CD8-positive, alpha-beta memory T cell (primary cell): ENCODE measurements at regions not wholly inside any gene's neighbourhood (a gene's known extent, or its start where the extent isn't known, plus 50 kb on each side); places are given as distances from the start of the nearest gene placed in this dataset.
"Not testable (repeated sequence)": the region's sequence is repeated elsewhere in the genome, so short reads cannot be mapped to it uniquely, and the experiment has no call there.

ENCODE experiments used
- CTCF ChIA-PET: fragments of 350-600 bp; sonication (Branson Sonifier 250); formaldehyde crosslinking; loops from one replicate; lab custom pipeline; 2021; ENCODE audit warnings: antibody characterized with exemption; lab: Charles Lee
- POLR2A ChIA-PET: fragments of 350-600 bp; sonication (Branson Sonifier 250); formaldehyde crosslinking; loops from one replicate; lab custom pipeline; 2021; ENCODE audit warnings: antibody characterized with exemption; lab: Charles Lee
- DNase-seq, 5 donors: peaks; one replicate each; pipeline versions ENCODE4 v3.0.0 to v3.0.0-alpha.2; 2020 to 2022; ENCODE audit warnings: mixed read lengths in 1 of 5
- H3K27ac ChIP-seq: one replicate; pipeline ENCODE4 v1.7.0; 2013; ENCODE audit warnings: low read depth, mild to moderate bottlenecking, low read length, moderate library complexity
- H3K27me3 ChIP-seq: 2 replicates; pipeline ENCODE4 v1.7.0; 2013; ENCODE audit warnings: low read length, mild to moderate bottlenecking; ENCODE audit not compliant: insufficient read depth, poor library complexity, severe bottlenecking
- H3K36me3 ChIP-seq: 2 replicates; pipeline ENCODE4 v1.7.0; 2013; ENCODE audit warnings: mild to moderate bottlenecking, low read length, moderate library complexity; ENCODE audit not compliant: insufficient read depth
- H3K4me1 ChIP-seq: 2 replicates; pipeline ENCODE4 v1.7.0; 2013; ENCODE audit warnings: mild to moderate bottlenecking, low read length, moderate library complexity; ENCODE audit not compliant: insufficient read depth
- H3K4me3 ChIP-seq: 2 replicates; pipeline ENCODE4 v1.7.0; 2013; ENCODE audit warnings: mild to moderate bottlenecking, low read length
- H3K9me3 ChIP-seq: 2 replicates; pipeline ENCODE4 v1.7.0; 2013; ENCODE audit warnings: mild to moderate bottlenecking, low read length
- H3K27ac Mint-ChIP-seq, 8 donors: one replicate each; pipeline ENCODE4 v1.8.0; 2020 to 2021; ENCODE audit warnings: mixed read lengths in 8 of 8, mild to moderate bottlenecking in 6 of 8, inconsistent platforms in 3 of 8, moderate library complexity in 3 of 8
- H3K27me3 Mint-ChIP-seq, 2 donors: one replicate each; pipeline ENCODE4 v1.8.0; 2020 to 2021; ENCODE audit warnings: mixed read lengths in 2 of 2, mild to moderate bottlenecking in 1 of 2, moderate library complexity in 1 of 2
- H3K36me3 Mint-ChIP-seq, 3 donors: one replicate each; pipeline ENCODE4 v1.8.0; 2020 to 2021; ENCODE audit warnings: mixed read lengths in 3 of 3, inconsistent platforms in 1 of 3, mild to moderate bottlenecking in 1 of 3
- H3K4me1 Mint-ChIP-seq, 3 donors: one replicate each; pipeline ENCODE4 v1.8.0; 2020 to 2021; ENCODE audit warnings: mixed read lengths in 3 of 3, inconsistent platforms in 1 of 3, mild to moderate bottlenecking in 1 of 3
- H3K4me3 Mint-ChIP-seq, 7 donors: one replicate each; pipeline ENCODE4 v1.8.0; 2020 to 2021; ENCODE audit warnings: mixed read lengths in 7 of 7, mild to moderate bottlenecking in 6 of 7, moderate library complexity in 4 of 7, inconsistent platforms in 2 of 7
- H3K9me3 Mint-ChIP-seq, 5 donors: one replicate each; pipeline ENCODE4 v1.8.0; 2020 to 2022; ENCODE audit warnings: mixed read lengths in 5 of 5, mild to moderate bottlenecking in 3 of 5, moderate library complexity in 2 of 5, inconsistent platforms in 1 of 5

- no peaks in the 10 kb centered on the region for H3K27me3 Mint-ChIP-seq
- no peaks in the 10 kb centered on the region for H3K4me1 Mint-ChIP-seq
- CTCF ChIA-PET: no interaction called here
- POLR2A ChIA-PET: no interaction called here
- Histone ChIP-seq H3K4me3 (no peak overlapping the region), H3K4me1 (no peaks in the 10 kb centered on the region), H3K27me3 (no peaks in the 10 kb centered on the region), H3K9me3 (peaks cover 4% of the 10 kb centered on the region), H3K36me3 (no peaks in the 10 kb centered on the region), H3K27ac (no peak overlapping the region)
- H3K9me3 Mint-ChIP-seq: peaks cover 3 to 35% (median 6%) of the 10 kb centered on the region in 5 donors
- H3K36me3 Mint-ChIP-seq: no peaks in the 10 kb centered on the region
- no peak overlapping the region for H3K4me3 Mint-ChIP-seq
- H3K27ac Mint-ChIP-seq: no peak overlapping the region
- DNase-seq: no peak
Observed at GRCh38 chr13:67943116-67943515, 713.0 kb upstream of the PCDH9 start.

GRCh38 chr13:67935626-67936025 is 705.5 kb upstream of the PCDH9 start:
- H3K27ac Mint-ChIP-seq: no peak overlapping the region
- no peaks in the 10 kb centered on the region for H3K9me3 ChIP-seq
- H3K9me3 Mint-ChIP-seq: peaks cover 0 to 12% (median 5%) of the 10 kb centered on the region in 5 donors
- no peak for DNase-seq
- no peaks in the 10 kb centered on the region for H3K4me1 ChIP-seq
- H3K36me3 ChIP-seq: no peaks in the 10 kb centered on the region
- H3K36me3 Mint-ChIP-seq: no peaks in the 10 kb centered on the region
- no peak overlapping the region for H3K27ac ChIP-seq
- ChIA-PET CTCF (no interaction called here), POLR2A (no interaction called here)
- H3K4me1 Mint-ChIP-seq: no peaks in the 10 kb centered on the region
- H3K27me3 ChIP-seq: no peaks in the 10 kb centered on the region
- no peaks in the 10 kb centered on the region for H3K27me3 Mint-ChIP-seq
- H3K4me3 ChIP-seq: no peak overlapping the region
- no peak overlapping the region for H3K4me3 Mint-ChIP-seq

- no peaks in the 10 kb centered on the region for H3K4me1 Mint-ChIP-seq
- DNase-seq: no peak
- H3K27me3 Mint-ChIP-seq: no peaks in the 10 kb centered on the region
- no peaks in the 10 kb centered on the region for H3K9me3 ChIP-seq
- no peaks in the 10 kb centered on the region for H3K27me3 ChIP-seq
- H3K4me3 Mint-ChIP-seq: no peak overlapping the region
- H3K9me3 Mint-ChIP-seq: peaks cover 0 to 12% (median 5%) of the 10 kb centered on the region in 5 donors
- CTCF ChIA-PET: no interaction called here
- no peak overlapping the region for H3K4me3 ChIP-seq
- H3K36me3 ChIP-seq: no peaks in the 10 kb centered on the region
- POLR2A ChIA-PET: no interaction called here
- no peaks in the 10 kb centered on the region for H3K4me1 ChIP-seq
- H3K27ac ChIP-seq: no peak overlapping the region
- no peak overlapping the region for H3K27ac Mint-ChIP-seq
- no peaks in the 10 kb centered on the region for H3K36me3 Mint-ChIP-seq
Observed at GRCh38 chr13:67934617-67935330, 704.6 kb upstream of the PCDH9 start.

GRCh38 chr13:67932991-67933390 is 702.9 kb upstream of the PCDH9 start:
- Mint-ChIP-seq H3K4me1 (no peaks in the 10 kb centered on the region), H3K27me3 (no peaks in the 10 kb centered on the region), H3K4me3 (no peak overlapping the region), H3K27ac (no peak overlapping the region), H3K9me3 (peaks cover 0 to 12% (median 5%) of the 10 kb centered on the region in 5 donors), H3K36me3 (no peaks in the 10 kb centered on the region)
- Histone ChIP-seq H3K36me3 (no peaks in the 10 kb centered on the region), H3K27ac (no peak overlapping the region), H3K27me3 (no peaks in the 10 kb centered on the region), H3K9me3 (no peaks in the 10 kb centered on the region), H3K4me1 (no peaks in the 10 kb centered on the region), H3K4me3 (no peak overlapping the region)
- DNase-seq: no peak
- CTCF ChIA-PET: no interaction called here
- POLR2A ChIA-PET: no interaction called here

GRCh38 chr13:67917291-67917987 is 687.3 kb upstream of the PCDH9 start:
- Histone ChIP-seq H3K36me3 (no peaks in the 10 kb centered on the region), H3K27ac (no peak overlapping the region), H3K4me1 (no peaks in the 10 kb centered on the region), H3K4me3 (no peak overlapping the region), H3K27me3 (no peaks in the 10 kb centered on the region), H3K9me3 (no peaks in the 10 kb centered on the region)
- Mint-ChIP-seq H3K36me3 (no peaks in the 10 kb centered on the region), H3K9me3 (peaks cover 0 to 33% (median 7%) of the 10 kb centered on the region in 5 donors), H3K27ac (no peak overlapping the region), H3K4me1 (no peaks in the 10 kb centered on the region), H3K4me3 (no peak overlapping the region), H3K27me3 (no peaks in the 10 kb centered on the region)
- no peak for DNase-seq
- POLR2A ChIA-PET: no interaction called here
- CTCF ChIA-PET: no interaction called here

- Histone ChIP-seq H3K9me3 (no peaks in the 10 kb centered on the region), H3K4me3 (no peak overlapping the region), H3K27ac (no peak overlapping the region), H3K27me3 (no peaks in the 10 kb centered on the region), H3K4me1 (no peaks in the 10 kb centered on the region), H3K36me3 (no peaks in the 10 kb centered on the region)
- Mint-ChIP-seq H3K4me1 (no peaks in the 10 kb centered on the region), H3K9me3 (peaks cover 0 to 33% (median 7%) of the 10 kb centered on the region in 5 donors), H3K36me3 (no peaks in the 10 kb centered on the region), H3K27ac (no peak overlapping the region), H3K27me3 (no peaks in the 10 kb centered on the region), H3K4me3 (no peak overlapping the region)
- ChIA-PET CTCF (no interaction called here), POLR2A (no interaction called here)
- no peak for DNase-seq
Observed at GRCh38 chr13:67916650-67917049, 686.5 kb upstream of the PCDH9 start.

- H3K4me1 ChIP-seq: no peaks in the 10 kb centered on the region
- ChIA-PET CTCF (no interaction called here), POLR2A (no interaction called here)
- Mint-ChIP-seq H3K27ac (peak overlapping the region in 1 of 8 donors; percentile 68), H3K9me3 (peaks cover 0 to 26% (median 5%) of the 10 kb centered on the region in 5 donors), H3K4me3 (no peak overlapping the region), H3K27me3 (no peaks in the 10 kb centered on the region), H3K4me1 (no peaks in the 10 kb centered on the region), H3K36me3 (no peaks in the 10 kb centered on the region)
- no peaks in the 10 kb centered on the region for H3K9me3 ChIP-seq
- H3K36me3 ChIP-seq: no peaks in the 10 kb centered on the region
- no peaks in the 10 kb centered on the region for H3K27me3 ChIP-seq
- H3K4me3 ChIP-seq: no peak overlapping the region
- DNase-seq: no peak
- H3K27ac ChIP-seq: no peak overlapping the region
Observed at GRCh38 chr13:67914535-67914934, 684.4 kb upstream of the PCDH9 start.

- H3K4me3 ChIP-seq, H3K4me1 Mint-ChIP-seq, H3K27me3 ChIP-seq, CTCF ChIA-PET, POLR2A ChIA-PET, H3K27ac ChIP-seq, DNase-seq, H3K4me3 Mint-ChIP-seq, H3K9me3 ChIP-seq, H3K27ac Mint-ChIP-seq, H3K36me3 Mint-ChIP-seq, H3K4me1 ChIP-seq, H3K36me3 ChIP-seq, H3K27me3 Mint-ChIP-seq: not testable (repeated sequence)
- peaks cover 12 to 44% (median 32%) of the 10 kb centered on the region in 5 donors for H3K9me3 Mint-ChIP-seq
Observed at GRCh38 chr13:67902960-67903359, 672.8 kb upstream of the PCDH9 start.
